ENCODE measurements at regions not wholly inside any gene's neighbourhood (a gene's known extent, or its start where the extent isn't known, plus 50 kb on each side); places are given as distances from the start of the nearest gene placed in this dataset.

DNA sequence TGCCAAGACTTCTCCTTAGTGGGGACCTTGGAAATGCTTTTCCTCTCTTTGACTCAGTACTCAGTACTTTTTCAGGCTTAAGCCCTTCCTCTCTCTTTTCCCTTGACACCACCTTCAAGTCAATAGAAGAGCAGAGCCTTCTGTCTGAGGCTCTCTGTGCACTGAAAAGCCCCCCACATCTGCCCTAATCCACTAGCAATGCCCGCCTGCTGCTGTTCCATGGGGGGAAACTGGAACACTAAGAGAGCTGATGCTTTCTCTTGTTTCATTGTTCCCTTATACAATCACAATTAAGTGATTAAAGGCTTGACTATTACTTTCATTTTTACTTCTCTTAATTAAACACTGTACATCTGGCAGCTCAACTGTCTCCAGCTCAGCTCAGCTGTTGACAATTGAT lies 254.5 kb downstream of the SLITRK6 start:
- no peak overlapping the region for H3K4me2 ChIP-seq
- DNase-seq (ENCODE audit: low spot score), result no peak
- H2AFZ ChIP-seq, result no peak overlapping the region
- H3K9me3 ChIP-seq (ENCODE audit: low read depth), result no peaks in the 10 kb centered on the region
- no peaks in the 10 kb centered on the region for H4K20me1 ChIP-seq (ENCODE audit: insufficient read depth, poor library complexity, severe bottlenecking)
- no peaks in the 10 kb centered on the region for H3K4me1 ChIP-seq (ENCODE audit: insufficient read depth)
- TF ChIP-seq CTCF (IDR thresholded peaks at IDR 0.05; ENCODE audit: poor library complexity) (no peak), EZH2 (IDR thresholded peaks at IDR 0.05; ENCODE audit: borderline replicate concordance) (no peak), EZH2phosphoT487 (IDR thresholded peaks at IDR 0.05; ENCODE audit: low read depth, severe bottlenecking, unreplicated experiment) (no peak)
- no peaks in the 10 kb centered on the region for H3K79me2 ChIP-seq
- H3K36me3 ChIP-seq (replicated peaks; ENCODE audit: insufficient read depth, low read depth), result no peaks in the 10 kb centered on the region
- H3K9me2 ChIP-seq (replicated peaks; ENCODE audit: insufficient read depth), result no peaks in the 10 kb centered on the region
- no peak overlapping the region for H3K27ac ChIP-seq
- WGBS (ENCODE audit: low lambda C conversion rate, missing lambda C conversion rate), result 93% methylated on average over 1 of the region's 1 CpG
- no peaks in the 10 kb centered on the region for H3K27me3 ChIP-seq
- no peak overlapping the region for H3K4me3 ChIP-seq

GRCh38 chr13:85543144-85543543 lies 256.1 kb downstream of the SLITRK6 start:
- Histone ChIP-seq H4K20me1 (ENCODE audit: insufficient read depth, poor library complexity, severe bottlenecking) (no peaks in the 10 kb centered on the region), H3K4me2 (no peak overlapping the region), H3K27me3 (no peaks in the 10 kb centered on the region), H3K4me3 (no peak overlapping the region), H2AFZ (no peak overlapping the region), H3K9me3 (ENCODE audit: low read depth) (no peaks in the 10 kb centered on the region), H3K4me1 (ENCODE audit: insufficient read depth) (no peaks in the 10 kb centered on the region), H3K27ac (no peak overlapping the region), H3K36me3 (replicated peaks; ENCODE audit: insufficient read depth, low read depth) (no peaks in the 10 kb centered on the region), H3K79me2 (no peaks in the 10 kb centered on the region), H3K9me2 (replicated peaks; ENCODE audit: insufficient read depth) (no peaks in the 10 kb centered on the region)
- TF ChIP-seq EZH2phosphoT487 (IDR thresholded peaks at IDR 0.05; ENCODE audit: low read depth, severe bottlenecking, unreplicated experiment), result no peak
- TF ChIP-seq EZH2 (IDR thresholded peaks at IDR 0.05; ENCODE audit: borderline replicate concordance), result no peak
- no peak for TF ChIP-seq CTCF (IDR thresholded peaks at IDR 0.05; ENCODE audit: poor library complexity)
- 54% methylated on average over 2 of the region's 2 CpGs for WGBS (ENCODE audit: low lambda C conversion rate, missing lambda C conversion rate)
- DNase-seq (ENCODE audit: low spot score), result no peak

GRCh38 chr13:85541476-85541875 lies 257.7 kb downstream of the SLITRK6 start:
- Histone ChIP-seq H3K4me1 (ENCODE audit: insufficient read depth) (no peaks in the 10 kb centered on the region), H3K4me3 (no peak overlapping the region), H3K27ac (no peak overlapping the region), H4K20me1 (ENCODE audit: insufficient read depth, poor library complexity, severe bottlenecking) (no peaks in the 10 kb centered on the region), H3K27me3 (no peaks in the 10 kb centered on the region), H3K9me2 (replicated peaks; ENCODE audit: insufficient read depth) (no peaks in the 10 kb centered on the region), H3K79me2 (no peaks in the 10 kb centered on the region), H3K9me3 (ENCODE audit: low read depth) (no peaks in the 10 kb centered on the region), H3K4me2 (no peak overlapping the region), H3K36me3 (replicated peaks; ENCODE audit: insufficient read depth, low read depth) (no peaks in the 10 kb centered on the region), H2AFZ (no peak overlapping the region)
- WGBS (ENCODE audit: low lambda C conversion rate, missing lambda C conversion rate), result 85% methylated on average over 2 of the region's 2 CpGs
- no peak for DNase-seq (ENCODE audit: low spot score)
- no peak for TF ChIP-seq EZH2 (IDR thresholded peaks at IDR 0.05; ENCODE audit: borderline replicate concordance)
- no peak for TF ChIP-seq CTCF (IDR thresholded peaks at IDR 0.05; ENCODE audit: poor library complexity)
- no peak for TF ChIP-seq EZH2phosphoT487 (IDR thresholded peaks at IDR 0.05; ENCODE audit: low read depth, severe bottlenecking, unreplicated experiment)

- no peak for DNase-seq (ENCODE audit: low spot score)
- no peaks in the 10 kb centered on the region for H3K4me1 ChIP-seq (ENCODE audit: insufficient read depth)
- H3K27ac ChIP-seq, result no peak overlapping the region
- no peaks in the 10 kb centered on the region for H3K79me2 ChIP-seq
- H3K27me3 ChIP-seq, result no peaks in the 10 kb centered on the region
- H4K20me1 ChIP-seq (ENCODE audit: insufficient read depth, poor library complexity, severe bottlenecking), result no peaks in the 10 kb centered on the region
- H3K4me2 ChIP-seq, result no peak overlapping the region
- TF ChIP-seq CTCF (IDR thresholded peaks at IDR 0.05; ENCODE audit: poor library complexity) (no peak), EZH2 (IDR thresholded peaks at IDR 0.05; ENCODE audit: borderline replicate concordance) (no peak), EZH2phosphoT487 (IDR thresholded peaks at IDR 0.05; ENCODE audit: low read depth, severe bottlenecking, unreplicated experiment) (no peak)
- H3K4me3 ChIP-seq, result no peak overlapping the region
- H2AFZ ChIP-seq, result no peak overlapping the region
- H3K36me3 ChIP-seq (replicated peaks; ENCODE audit: insufficient read depth, low read depth), result no peaks in the 10 kb centered on the region
- WGBS (ENCODE audit: low lambda C conversion rate, missing lambda C conversion rate), result 93% methylated on average over 4 of the region's 4 CpGs
- no peaks in the 10 kb centered on the region for H3K9me2 ChIP-seq (replicated peaks; ENCODE audit: insufficient read depth)
- H3K9me3 ChIP-seq (ENCODE audit: low read depth), result no peaks in the 10 kb centered on the region
These were observed 260.3 kb downstream of the SLITRK6 start for GRCh38 chr13:85538957-85539356.
